Hepatocyte (in vitro differentiated cells): ENCODE measurements at regions not wholly inside any gene's neighbourhood (a gene's known extent, or its start where the extent isn't known, plus 50 kb on each side); places are given as distances from the start of the nearest gene placed in this dataset.
"Not testable (repeated sequence)": the region's sequence is repeated elsewhere in the genome, so short reads cannot be mapped to it uniquely, and the experiment has no call there.

ENCODE experiments used
- DNase-seq: peaks from one replicate; pipeline ENCODE4 v3.0.0-alpha.2; 2016; ENCODE audit warnings: low spot score
- H2AFZ ChIP-seq: fragments of 200-600 bp; sonication (generic); 2 replicates; pipeline ENCODE4 v1.6.0; 2016; ENCODE audit warnings: antibody characterized with exemption, mild to moderate bottlenecking
- H3K27ac ChIP-seq: fragments of 200-600 bp; sonication (generic); 2 replicates; pipeline ENCODE4 v1.5.1; 2016; ENCODE audit warnings: mild to moderate bottlenecking
- H3K27me3 ChIP-seq: fragments of 200-600 bp; sonication (generic); 2 replicates; pipeline ENCODE4 v1.6.1; 2016
- H3K36me3 ChIP-seq: fragments of 200-600 bp; sonication (generic); replicated peaks from 2 replicates; pipeline ENCODE4 v1.5.1; 2016; ENCODE audit warnings: low read depth; ENCODE audit not compliant: insufficient read depth
- H3K4me1 ChIP-seq: fragments of 200-600 bp; sonication (generic); 2 replicates; pipeline ENCODE4 v1.5.1; 2016; ENCODE audit warnings: mild to moderate bottlenecking, moderate library complexity; ENCODE audit not compliant: insufficient read depth
- H3K4me2 ChIP-seq: fragments of 200-600 bp; sonication (generic); 2 replicates; pipeline ENCODE4 v1.6.0; 2016
- H3K4me3 ChIP-seq: fragments of 200-600 bp; sonication (generic); 2 replicates; pipeline ENCODE4 v1.5.1; 2016; ENCODE audit warnings: mild to moderate bottlenecking
- H3K79me2 ChIP-seq: fragments of 200-600 bp; sonication (generic); 2 replicates; pipeline ENCODE4 v1.6.0; 2017; ENCODE audit warnings: mild to moderate bottlenecking
- H3K9me2 ChIP-seq: fragments of 200-600 bp; sonication (generic); replicated peaks from 2 replicates; pipeline ENCODE4 v1.6.0; 2017; ENCODE audit warnings: mild to moderate bottlenecking; ENCODE audit not compliant: insufficient read depth
- H3K9me3 ChIP-seq: fragments of 200-600 bp; sonication (generic); 2 replicates; pipeline ENCODE4 v1.5.1; 2016; ENCODE audit warnings: low read depth, mild to moderate bottlenecking
- H4K20me1 ChIP-seq: fragments of 200-600 bp; sonication (generic); 2 replicates; pipeline ENCODE4 v1.6.0; 2016; ENCODE audit warnings: mild to moderate bottlenecking; ENCODE audit not compliant: insufficient read depth, poor library complexity, severe bottlenecking
- EZH2 ChIP-seq: fragments of 200-600 bp; sonication (generic); IDR thresholded peaks from 2 replicates; pipeline ENCODE4 v1.6.1; 2016; ENCODE audit warnings: antibody characterized with exemption, mild to moderate bottlenecking, borderline replicate concordance
- EZH2phosphoT487 ChIP-seq: fragments of 200-600 bp; sonication (generic); IDR thresholded peaks from one replicate; pipeline ENCODE4 v1.6.1; 2018; ENCODE audit warnings: antibody characterized with exemption, mild to moderate bottlenecking, low read depth, moderate library complexity; ENCODE audit not compliant: unreplicated experiment, severe bottlenecking
- WGBS: methylation state at CpG from one replicate; pipeline ENCODE4 v1.1.6; 2016; ENCODE audit warnings: low lambda C conversion rate; ENCODE audit errors: missing lambda C conversion rate; 5-methylcytosine and 5-hydroxymethylcytosine counted together
- TF ChIP-seq, protein P1 (sequence below): fragments of 200-600 bp; sonication (generic); IDR thresholded peaks from 2 replicates; pipeline ENCODE4 v1.5.1; 2016; ENCODE audit warnings: antibody characterized with exemption, mild to moderate bottlenecking; ENCODE audit not compliant: poor library complexity

DNA sequence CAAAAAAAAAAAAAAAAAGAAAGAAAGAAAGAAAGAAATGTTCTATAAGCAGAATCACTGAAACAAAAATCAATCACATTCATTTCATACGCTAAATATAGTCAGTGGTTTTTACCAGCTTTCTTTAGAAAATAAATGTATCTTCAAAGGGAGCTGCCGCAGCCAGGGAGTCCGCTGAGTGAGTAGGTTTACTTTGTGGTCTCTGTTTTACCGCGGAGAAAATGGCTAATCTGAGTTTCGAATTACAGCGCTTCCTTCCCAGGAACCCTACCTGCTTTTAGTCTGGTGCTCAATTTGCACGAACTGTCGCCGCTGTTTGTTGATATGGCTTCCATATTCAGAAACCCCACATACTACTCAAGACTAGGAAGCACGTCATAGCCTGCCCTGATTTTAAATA is 102.4 kb downstream of the TFAP2A start:
- H3K27me3 ChIP-seq = no peaks in the 10 kb centered on the region
- H3K4me2 ChIP-seq = peak overlapping the region; percentile 42
- no peaks in the 10 kb centered on the region for H3K36me3 ChIP-seq
- TF ChIP-seq, protein P1, sequence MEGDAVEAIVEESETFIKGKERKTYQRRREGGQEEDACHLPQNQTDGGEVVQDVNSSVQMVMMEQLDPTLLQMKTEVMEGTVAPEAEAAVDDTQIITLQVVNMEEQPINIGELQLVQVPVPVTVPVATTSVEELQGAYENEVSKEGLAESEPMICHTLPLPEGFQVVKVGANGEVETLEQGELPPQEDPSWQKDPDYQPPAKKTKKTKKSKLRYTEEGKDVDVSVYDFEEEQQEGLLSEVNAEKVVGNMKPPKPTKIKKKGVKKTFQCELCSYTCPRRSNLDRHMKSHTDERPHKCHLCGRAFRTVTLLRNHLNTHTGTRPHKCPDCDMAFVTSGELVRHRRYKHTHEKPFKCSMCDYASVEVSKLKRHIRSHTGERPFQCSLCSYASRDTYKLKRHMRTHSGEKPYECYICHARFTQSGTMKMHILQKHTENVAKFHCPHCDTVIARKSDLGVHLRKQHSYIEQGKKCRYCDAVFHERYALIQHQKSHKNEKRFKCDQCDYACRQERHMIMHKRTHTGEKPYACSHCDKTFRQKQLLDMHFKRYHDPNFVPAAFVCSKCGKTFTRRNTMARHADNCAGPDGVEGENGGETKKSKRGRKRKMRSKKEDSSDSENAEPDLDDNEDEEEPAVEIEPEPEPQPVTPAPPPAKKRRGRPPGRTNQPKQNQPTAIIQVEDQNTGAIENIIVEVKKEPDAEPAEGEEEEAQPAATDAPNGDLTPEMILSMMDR = no peak
- no peaks in the 10 kb centered on the region for H3K79me2 ChIP-seq
- no peak overlapping the region for H3K4me3 ChIP-seq
- DNase-seq = no peak
- H3K27ac ChIP-seq = no peak overlapping the region
- H3K9me3 ChIP-seq = no peaks in the 10 kb centered on the region
- peaks cover 11% of the 10 kb centered on the region for H3K4me1 ChIP-seq
- H4K20me1 ChIP-seq = no peaks in the 10 kb centered on the region
- peak overlapping the region; percentile 43 for H2AFZ ChIP-seq
- 33% methylated on average over 11 of the region's 11 CpGs for WGBS
- H3K9me2 ChIP-seq = no peaks in the 10 kb centered on the region

DNA sequence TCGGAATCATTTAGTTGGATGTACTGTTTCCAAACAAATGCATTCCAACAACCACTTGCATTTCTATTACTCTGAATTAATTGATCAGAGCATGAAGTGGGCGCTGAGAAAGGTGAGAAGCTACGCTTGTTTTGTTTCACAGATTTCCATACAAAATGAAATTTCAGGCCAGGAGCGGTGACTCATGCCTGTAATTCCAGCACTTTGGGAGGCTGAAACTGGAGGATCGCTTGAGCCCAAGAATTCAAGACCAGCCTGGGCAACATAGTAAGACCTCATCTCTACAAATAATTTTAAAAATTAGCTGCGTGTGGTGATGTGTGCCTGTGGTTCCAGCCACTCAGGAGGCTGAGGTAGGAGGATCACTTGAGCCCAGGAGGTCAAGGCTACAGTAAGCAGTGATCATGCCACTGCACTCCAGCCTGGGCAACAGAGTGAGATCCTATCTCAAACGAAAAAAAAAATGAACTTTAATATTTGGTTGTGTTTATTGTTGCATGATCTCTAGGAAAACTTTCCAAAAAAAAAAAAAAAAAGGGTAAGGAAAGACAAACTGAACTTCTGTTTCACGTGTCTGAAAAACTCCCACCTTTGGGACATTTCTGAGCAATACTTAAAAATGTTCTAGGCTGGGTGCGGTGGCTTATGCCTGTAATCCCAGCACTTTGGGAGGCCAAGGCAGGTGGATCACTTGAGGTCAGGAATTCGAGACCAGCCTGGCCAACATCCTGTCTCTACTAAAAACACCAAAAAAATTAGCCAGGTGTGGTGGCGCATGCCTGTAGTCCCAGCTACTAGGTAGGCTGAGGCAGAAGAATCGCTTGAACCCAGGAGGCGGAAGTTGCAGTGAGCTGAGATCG is 103.1 kb downstream of the TFAP2A start:
- H3K9me3 ChIP-seq = not testable (repeated sequence)
- 91% methylated on average over 14 of the region's 14 CpGs for WGBS
- peaks cover 11% of the 10 kb centered on the region for H3K4me1 ChIP-seq

DNA sequence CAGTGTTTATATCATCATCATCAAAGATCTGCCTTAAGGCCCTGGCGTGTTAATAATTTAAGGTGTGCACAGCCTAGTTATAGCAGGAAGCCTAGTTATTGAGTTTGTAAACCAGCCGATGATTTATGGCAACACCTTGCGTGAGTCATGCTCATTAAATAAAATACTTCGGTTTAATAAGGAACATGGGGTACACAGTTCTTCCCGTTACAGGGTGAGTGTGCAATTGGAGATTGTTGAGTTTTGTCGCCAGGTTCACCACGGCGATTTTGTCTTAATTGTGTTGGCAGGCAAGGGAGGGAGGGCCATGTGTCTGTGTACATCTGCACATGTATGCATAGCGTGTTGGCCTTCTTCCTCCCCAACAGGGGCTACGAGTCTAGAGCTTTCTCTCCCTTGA is 104.0 kb downstream of the TFAP2A start:
- Histone ChIP-seq H4K20me1 (no peaks in the 10 kb centered on the region), H3K4me1 (peaks cover 11% of the 10 kb centered on the region), H3K27me3 (no peaks in the 10 kb centered on the region), H3K4me2 (no peak overlapping the region), H3K9me2 (no peaks in the 10 kb centered on the region), H3K36me3 (no peaks in the 10 kb centered on the region), H3K27ac (no peak overlapping the region), H3K4me3 (no peak overlapping the region), H2AFZ (no peak overlapping the region), H3K9me3 (no peaks in the 10 kb centered on the region), H3K79me2 (no peaks in the 10 kb centered on the region)
- TF ChIP-seq EZH2 (no peak), EZH2phosphoT487 (no peak)
- TF ChIP-seq, protein P1 = no peak
- no peak for DNase-seq
- WGBS = 64% methylated on average over 10 of the region's 10 CpGs

More for the DNA sequence above, 103.1 kb downstream of the TFAP2A start:
- peak overlapping the region; percentile 42 for H3K4me2 ChIP-seq
- not testable (repeated sequence) for H2AFZ ChIP-seq, H3K4me3 ChIP-seq, H3K9me2 ChIP-seq, H3K79me2 ChIP-seq, H4K20me1 ChIP-seq, H3K27me3 ChIP-seq, H3K27ac ChIP-seq, H3K36me3 ChIP-seq, DNase-seq

DNA sequence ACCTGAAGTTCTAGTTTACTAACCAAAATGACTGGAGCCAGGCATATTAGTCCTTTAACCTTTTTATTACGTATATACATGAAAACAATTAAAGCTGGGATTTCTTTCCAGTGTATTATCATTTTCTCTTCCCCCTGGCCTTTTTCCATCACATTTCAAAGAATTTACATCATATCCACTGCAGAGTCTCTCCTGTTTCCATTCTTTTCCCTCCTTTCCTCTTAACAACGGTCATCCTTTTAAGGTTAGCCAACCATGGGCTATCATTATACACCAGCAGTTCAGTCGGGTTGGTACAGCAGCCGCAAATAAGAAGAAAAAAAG is 104.6 kb downstream of the TFAP2A start:
- no peaks in the 10 kb centered on the region for H3K27me3 ChIP-seq
- H3K36me3 ChIP-seq = no peaks in the 10 kb centered on the region
- WGBS = 67% methylated on average over 4 of the region's 4 CpGs
- H2AFZ ChIP-seq = no peak overlapping the region
- no peaks in the 10 kb centered on the region for H3K9me3 ChIP-seq
- H3K9me2 ChIP-seq = no peaks in the 10 kb centered on the region
- H3K4me1 ChIP-seq = peaks cover 11% of the 10 kb centered on the region
- no peaks in the 10 kb centered on the region for H3K79me2 ChIP-seq
- H4K20me1 ChIP-seq = no peaks in the 10 kb centered on the region
- TF ChIP-seq, protein P1 = no peak
- no peak for TF ChIP-seq EZH2
- no peak for TF ChIP-seq EZH2phosphoT487
- no peak overlapping the region for H3K4me2 ChIP-seq
- no peak for DNase-seq
- no peak overlapping the region for H3K4me3 ChIP-seq
- H3K27ac ChIP-seq = no peak overlapping the region
